Mesenchymal stem cell (in vitro differentiated cells and primary cell): ENCODE measurements at regions not wholly inside any gene's neighbourhood (a gene's known extent, or its start where the extent isn't known, plus 50 kb on each side); places are given as distances from the start of the nearest gene placed in this dataset.
A peak's percentile ranks its signal among the peaks of the same experiment; 100 is the strongest.

Experiments used
- DNase-seq: peaks from one replicate; pipeline ENCODE4 v3.0.0-alpha.2; 2013
- H2AFZ ChIP-seq: one replicate; pipeline ENCODE4 v1.6.1; 2013; ENCODE audit warnings: low read depth, mild to moderate bottlenecking, control low read depth, inconsistent platforms, low read length, moderate library complexity
- H2AK5ac ChIP-seq: 2 replicates; pipeline ENCODE4 v1.6.1; 2013; ENCODE audit warnings: low read length, moderate library complexity, mild to moderate bottlenecking, inconsistent platforms; ENCODE audit not compliant: severe bottlenecking
- H2BK120ac ChIP-seq: one replicate; pipeline ENCODE4 v1.6.1; 2013; ENCODE audit warnings: low read depth, mild to moderate bottlenecking, inconsistent platforms, low read length, moderate library complexity
- H2BK12ac ChIP-seq, 2 experiments: one replicate each; pipeline ENCODE4 v1.6.1; 2013; ENCODE audit warnings: inconsistent platforms in 2 of 2, low read length in 2 of 2, mild to moderate bottlenecking in 2 of 2, moderate library complexity in 2 of 2, control low read depth in 1 of 2
- H2BK15ac ChIP-seq: one replicate; pipeline ENCODE4 v1.6.1; 2013; ENCODE audit warnings: mild to moderate bottlenecking, low read depth, inconsistent platforms; ENCODE audit not compliant: poor library complexity, severe bottlenecking
- H2BK5ac ChIP-seq: 2 replicates; pipeline ENCODE4 v1.6.1; 2013; ENCODE audit warnings: low read depth, mild to moderate bottlenecking, low read length, control low read depth, inconsistent platforms; ENCODE audit not compliant: poor library complexity, severe bottlenecking
- H3K14ac ChIP-seq, 2 experiments: one replicate each; pipeline ENCODE4 v1.6.1; 2013; ENCODE audit warnings: inconsistent platforms in 2 of 2, low read length in 2 of 2, control low read depth in 1 of 2, mild to moderate bottlenecking in 1 of 2, moderate library complexity in 1 of 2
- H3K18ac ChIP-seq, 2 experiments: one replicate each; pipeline ENCODE4 v1.6.1; 2013; ENCODE audit warnings: inconsistent platforms in 2 of 2, low read length in 2 of 2, control low read depth in 1 of 2, low read depth in 1 of 2, mild to moderate bottlenecking in 1 of 2
- H3K23ac ChIP-seq, 2 experiments: one replicate each; pipeline ENCODE4 v1.6.1; 2013; ENCODE audit warnings: inconsistent platforms in 2 of 2, low read length in 2 of 2, mild to moderate bottlenecking in 2 of 2, moderate library complexity in 2 of 2, control low read depth in 1 of 2
- H3K27ac ChIP-seq: 2 replicates; pipeline ENCODE4 v1.5.1; 2013; ENCODE audit warnings: mild to moderate bottlenecking, moderate library complexity, low read length, control low read depth, inconsistent platforms; ENCODE audit not compliant: poor library complexity, severe bottlenecking
- H3K27me3 ChIP-seq, 2 experiments: 2 replicates each; pipeline versions ENCODE4 v1.6.1 to v1.7.0; 2013; ENCODE audit warnings: low read length in 2 of 2, mild to moderate bottlenecking in 2 of 2, moderate library complexity in 2 of 2, control low read depth in 1 of 2, inconsistent platforms in 1 of 2; ENCODE audit not compliant: control insufficient read depth in 1 of 2, insufficient read depth in 1 of 2
- H3K36me3 ChIP-seq, 2 experiments: 2 replicates each; pipeline versions ENCODE4 v1.6.1 to v1.7.0; 2013; ENCODE audit warnings: low read length in 2 of 2, control low read depth in 1 of 2, inconsistent platforms in 1 of 2, low read depth in 1 of 2, mild to moderate bottlenecking in 1 of 2; ENCODE audit not compliant: insufficient read depth in 2 of 2, control insufficient read depth in 1 of 2
- H3K4ac ChIP-seq, 2 experiments: one replicate each; pipeline ENCODE4 v1.6.1; 2013; ENCODE audit warnings: inconsistent platforms in 2 of 2, low read length in 2 of 2, mild to moderate bottlenecking in 2 of 2, moderate library complexity in 2 of 2, control low read depth in 1 of 2, low read depth in 1 of 2
- H3K4me1 ChIP-seq: 2 replicates; pipeline ENCODE4 v1.6.1; 2013; ENCODE audit warnings: low read depth, low read length, control low read depth; ENCODE audit not compliant: control insufficient read depth, insufficient read depth
- H3K4me2 ChIP-seq: 2 replicates; pipeline ENCODE4 v1.6.1; 2013; ENCODE audit warnings: low read length, mild to moderate bottlenecking, inconsistent platforms; ENCODE audit not compliant: poor library complexity, severe bottlenecking
- H3K4me3 ChIP-seq, 2 experiments: 2 replicates each; pipeline versions ENCODE4 v1.5.1 to v1.7.0; 2013; ENCODE audit warnings: low read length in 2 of 2, mild to moderate bottlenecking in 2 of 2, control low read depth in 1 of 2, low read depth in 1 of 2; ENCODE audit not compliant: insufficient read depth in 1 of 2
- H3K79me1 ChIP-seq: replicated peaks from 2 replicates; pipeline ENCODE4 v1.6.1; 2013; ENCODE audit warnings: mild to moderate bottlenecking, control low read depth, low read length, inconsistent platforms; ENCODE audit not compliant: poor library complexity, severe bottlenecking
- H3K9ac ChIP-seq: 2 replicates; pipeline ENCODE4 v1.7.0; 2013; ENCODE audit warnings: mild to moderate bottlenecking, low read length, moderate library complexity
- H3K9me3 ChIP-seq: 2 replicates; pipeline ENCODE4 v1.7.0; 2013; ENCODE audit warnings: mild to moderate bottlenecking, low read length; ENCODE audit not compliant: control insufficient read depth
- H4K8ac ChIP-seq: one replicate; pipeline ENCODE4 v1.6.1; 2013; ENCODE audit warnings: inconsistent platforms, mild to moderate bottlenecking, low read length, moderate library complexity
- H4K91ac ChIP-seq: one replicate; pipeline ENCODE4 v1.6.1; 2013; ENCODE audit warnings: mild to moderate bottlenecking, low read length, inconsistent platforms
- WGBS: methylation state at CpG from one replicate; pipeline ENCODE4 v1.1.7; 2013; ENCODE audit warnings: mixed read lengths; 5-methylcytosine and 5-hydroxymethylcytosine counted together

DNA sequence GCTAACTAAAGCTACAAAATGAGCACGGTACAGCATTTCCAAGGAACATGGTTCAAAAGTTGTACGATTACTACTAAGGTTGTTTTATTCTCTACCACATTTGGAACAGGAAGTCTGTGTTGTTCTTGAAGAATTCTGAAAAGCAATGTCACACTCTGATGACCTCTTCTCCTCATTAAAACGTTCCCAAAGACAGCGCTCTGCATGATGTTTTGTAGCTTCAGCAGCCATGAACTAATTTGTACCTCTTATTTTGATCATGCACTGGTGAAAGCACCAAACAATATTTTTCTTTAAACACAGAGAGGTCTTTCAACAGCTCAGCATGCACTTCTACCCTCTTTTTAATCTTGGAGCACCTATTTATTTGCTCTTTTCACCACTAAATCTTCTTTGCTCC lies 75.0 kb upstream of the TES start:
- Histone ChIP-seq H2AK5ac (no peak overlapping the region), H3K27ac (no peak overlapping the region), H3K14ac (no peak overlapping the region), H3K27me3 (no peaks in the 10 kb centered on the region), H3K9ac (no peak overlapping the region), H3K18ac (no peak overlapping the region), H3K4me2 (no peak overlapping the region), H2BK12ac (no peak overlapping the region), H4K91ac (no peak overlapping the region), H3K36me3 (no peaks in the 10 kb centered on the region), H2BK5ac (no peak overlapping the region), H3K4me1 (peaks cover 1% of the 10 kb centered on the region), H4K8ac (no peak overlapping the region), H3K23ac (no peak overlapping the region), H2BK120ac (no peak overlapping the region), H3K4me3 (no peak overlapping the region), H3K4ac (no peak overlapping the region), H2AFZ (no peak overlapping the region), H2BK15ac (no peak overlapping the region), H3K79me1 (no peaks in the 10 kb centered on the region), H3K9me3 (no peaks in the 10 kb centered on the region)
- 50% methylated on average over 3 of the region's 4 CpGs for WGBS
- no peak for DNase-seq

DNA sequence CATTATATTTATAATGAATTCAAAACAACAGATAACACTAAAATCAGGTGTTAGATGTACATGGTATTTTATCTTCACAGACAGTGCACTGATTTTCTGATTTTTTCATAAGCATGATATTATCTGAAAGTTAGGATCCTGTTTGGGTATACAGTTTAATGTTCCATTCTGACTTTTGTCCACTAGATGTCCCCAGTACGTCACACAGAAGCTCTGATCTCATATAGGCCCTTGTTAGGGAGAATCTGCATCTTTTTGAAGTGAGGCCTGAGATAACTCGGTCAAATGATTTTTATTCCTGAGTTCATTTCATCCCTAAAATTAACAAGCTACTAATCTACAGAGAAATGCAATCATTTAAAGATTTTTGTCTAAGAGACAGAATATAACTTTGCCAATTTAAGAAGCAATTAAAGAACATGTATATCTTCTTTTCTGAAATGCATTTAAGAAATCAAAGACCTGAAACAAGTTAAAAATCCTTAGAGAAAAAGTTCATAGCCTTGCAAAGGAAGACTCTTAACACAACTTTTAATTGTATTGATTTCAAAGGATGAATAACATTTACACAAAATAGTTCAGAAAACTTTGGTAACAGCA lies 72.0 kb upstream of the TES start:
- peaks cover 1% of the 10 kb centered on the region for H3K4me1 ChIP-seq

GRCh38 chr7:116139007-116139406 lies 71.3 kb upstream of the TES start:
- peak overlapping the region; percentile 67 for H4K8ac ChIP-seq
- H3K79me1 ChIP-seq, result no peaks in the 10 kb centered on the region
- no peak overlapping the region for H2BK5ac ChIP-seq
- H3K27me3 ChIP-seq, result no peaks in the 10 kb centered on the region
- H3K4me2 ChIP-seq, result no peak overlapping the region
- no peak overlapping the region for H2BK12ac ChIP-seq
- no peaks in the 10 kb centered on the region for H3K36me3 ChIP-seq
- peaks cover 1% of the 10 kb centered on the region for H3K4me1 ChIP-seq
- no peak overlapping the region for H3K23ac ChIP-seq
- H3K27ac ChIP-seq, result no peak overlapping the region
- no peak overlapping the region for H3K14ac ChIP-seq
- H2AK5ac ChIP-seq, result no peak overlapping the region
- no peak overlapping the region for H4K91ac ChIP-seq
- no peak overlapping the region for H2AFZ ChIP-seq
- WGBS, result 81% methylated on average over 6 of the region's 6 CpGs
- H2BK120ac ChIP-seq, result no peak overlapping the region
- no peaks in the 10 kb centered on the region for H3K9me3 ChIP-seq
- peak overlapping the region; percentile 47 for H3K9ac ChIP-seq
- DNase-seq, result no peak
- no peak overlapping the region for H2BK15ac ChIP-seq
- H3K4me3 ChIP-seq, result no peak overlapping the region
- H3K4ac ChIP-seq, result no peak overlapping the region
- H3K18ac ChIP-seq, result no peak overlapping the region

More for the DNA sequence above, 72.0 kb upstream of the TES start:
- Histone ChIP-seq H3K9ac (peak overlapping the region; percentile 47), H4K8ac (no peak overlapping the region), H3K27me3 (no peaks in the 10 kb centered on the region), H2AK5ac (no peak overlapping the region), H2BK120ac (no peak overlapping the region), H3K23ac (no peak overlapping the region), H3K27ac (no peak overlapping the region), H4K91ac (no peak overlapping the region), H3K4me3 (no peak overlapping the region), H3K36me3 (no peaks in the 10 kb centered on the region), H2BK12ac (no peak overlapping the region), H3K79me1 (no peaks in the 10 kb centered on the region), H2AFZ (no peak overlapping the region), H3K4me2 (no peak overlapping the region), H2BK15ac (no peak overlapping the region), H3K4ac (no peak overlapping the region), H3K14ac (no peak overlapping the region), H3K9me3 (no peaks in the 10 kb centered on the region), H3K18ac (no peak overlapping the region), H2BK5ac (no peak overlapping the region)
- DNase-seq, result peak; percentile 72
- WGBS, result no CpG with 5 or more reads among the region's 2 CpGs

DNA sequence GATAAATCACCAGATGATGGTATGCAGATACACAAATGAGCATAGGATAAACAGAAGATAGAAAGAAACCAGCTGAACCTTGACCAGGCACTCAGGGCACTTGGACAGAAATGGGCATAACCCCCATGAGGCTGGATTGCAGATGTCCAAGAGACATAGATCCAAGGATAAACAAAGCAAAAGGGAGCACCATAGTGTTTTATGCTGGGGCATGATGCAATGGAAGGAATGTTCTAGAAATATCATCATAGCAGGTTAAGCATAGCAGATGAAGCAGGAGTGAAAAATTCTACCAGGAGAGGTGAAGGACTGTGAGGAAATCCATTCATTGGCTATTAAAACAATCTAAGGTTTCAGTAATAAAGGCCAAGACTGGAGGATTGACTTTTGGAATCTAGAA lies 70.5 kb upstream of the TES start:
- no peak for DNase-seq
- Histone ChIP-seq H3K36me3 (no peaks in the 10 kb centered on the region), H4K8ac (no peak overlapping the region), H4K91ac (no peak overlapping the region), H2BK12ac (no peak overlapping the region), H3K23ac (no peak overlapping the region), H3K79me1 (no peaks in the 10 kb centered on the region), H3K18ac (no peak overlapping the region), H3K4ac (no peak overlapping the region), H3K9me3 (no peaks in the 10 kb centered on the region), H3K4me2 (no peak overlapping the region), H3K4me3 (no peak overlapping the region), H2AK5ac (no peak overlapping the region), H3K9ac (no peak overlapping the region), H3K27ac (no peak overlapping the region), H3K14ac (no peak overlapping the region), H2BK15ac (no peak overlapping the region), H2BK5ac (no peak overlapping the region), H2BK120ac (no peak overlapping the region), H3K27me3 (no peaks in the 10 kb centered on the region), H3K4me1 (peaks cover 1% of the 10 kb centered on the region), H2AFZ (no peak overlapping the region)
